ENCODE measurements at regions not wholly inside any gene's neighbourhood (a gene's known extent, or its start where the extent isn't known, plus 50 kb on each side); places are given as distances from the start of the nearest gene placed in this dataset.

- no peak for TF ChIP-seq MLX (CRISPR knock-in tag; IDR thresholded peaks at IDR 0.05)
- TF ChIP-seq HMGXB4 (CRISPR knock-in tag; IDR thresholded peaks at IDR 0.05), result no peak
- TF ChIP-seq CREB1 (CRISPR knock-in tag; IDR thresholded peaks at IDR 0.05), result no peak
- TF ChIP-seq EMX1 (CRISPR knock-in tag; IDR thresholded peaks at IDR 0.05), result no peak
Observed at GRCh38 chr5:165187815-165188214, 1682.4 kb downstream of the MAT2B start (continued).

- CTCF ChIA-PET, result no interaction called here
- Mint-ChIP-seq H3K36me3 (peaks cover 15% of the 10 kb centered on the region), H3K27ac (no peak overlapping the region), H3K4me3 (no peak overlapping the region), H3K4me1 (peaks cover 11% of the 10 kb centered on the region), H3K27me3 (ENCODE audit: low read depth) (no peaks in the 10 kb centered on the region), H3K9me3 (peaks cover 15% of the 10 kb centered on the region)
- ATAC-seq, result no peak
- POLR2A ChIA-PET, result no interaction called here
- TF ChIP-seq ERG (CRISPR knock-in tag; IDR thresholded peaks at IDR 0.05), result no peak
- TF ChIP-seq MXD4 (CRISPR knock-in tag; IDR thresholded peaks at IDR 0.05; ENCODE audit: borderline replicate concordance), result no peak
- TF ChIP-seq AFF4 (CRISPR knock-in tag; IDR thresholded peaks at IDR 0.05; ENCODE audit: borderline replicate concordance), result no peak
- TF ChIP-seq ZNF263 (CRISPR knock-in tag; IDR thresholded peaks at IDR 0.05; ENCODE audit: low read depth), result no peak
- TF ChIP-seq ZNF121 (CRISPR knock-in tag; IDR thresholded peaks at IDR 0.05), result no peak
- no peak for TF ChIP-seq TCF7 (CRISPR knock-in tag; IDR thresholded peaks at IDR 0.05; ENCODE audit: low read depth)
- TF ChIP-seq CREB1 (CRISPR knock-in tag; IDR thresholded peaks at IDR 0.05), result no peak
- TF ChIP-seq HMGXB4 (CRISPR knock-in tag; IDR thresholded peaks at IDR 0.05), result no peak
- no peak for DNase-seq (ENCODE audit: low spot score)
Observed at GRCh38 chr5:165188556-165189175, 1683.2 kb downstream of the MAT2B start.

- POLR2A ChIA-PET, result no interaction called here
- peaks cover 4% of the 10 kb centered on the region; the same call in 1 of the 2 replicates for H3K9me3 Mint-ChIP-seq
- ATAC-seq, result no peak
- no peaks in the 10 kb centered on the region for H3K36me3 Mint-ChIP-seq
- H3K4me1 Mint-ChIP-seq, result no peaks in the 10 kb centered on the region
- DNase-seq (ENCODE audit: low spot score), result no peak
- no peaks in the 10 kb centered on the region for H3K27me3 Mint-ChIP-seq (ENCODE audit: low read depth)
- H3K27ac Mint-ChIP-seq, result no peak overlapping the region
- CTCF ChIA-PET, result no interaction called here
- H3K4me3 Mint-ChIP-seq, result no peak overlapping the region
- no peak for TF ChIP-seq ZNF396 (CRISPR knock-in tag; IDR thresholded peaks at IDR 0.05; ENCODE audit: borderline replicate concordance)
- TF ChIP-seq TCF7 (CRISPR knock-in tag; IDR thresholded peaks at IDR 0.05; ENCODE audit: low read depth), result no peak
- TF ChIP-seq ZSCAN18 (CRISPR knock-in tag; IDR thresholded peaks at IDR 0.05), result no peak
- no peak for TF ChIP-seq NR3C1 (CRISPR knock-in tag; conservative IDR thresholded peaks at IDR 0.05; ENCODE audit: low read depth)
- TF ChIP-seq EMX1 (CRISPR knock-in tag; IDR thresholded peaks at IDR 0.05), result no peak
- TF ChIP-seq FOXK1 (CRISPR knock-in tag; IDR thresholded peaks at IDR 0.05), result no peak
- TF ChIP-seq ZNF671 (CRISPR knock-in tag; IDR thresholded peaks at IDR 0.05), result no peak
- no peak for TF ChIP-seq NFYB (CRISPR knock-in tag; conservative IDR thresholded peaks at IDR 0.05; ENCODE audit: low read depth)
- no peak for TF ChIP-seq RORB (CRISPR knock-in tag; IDR thresholded peaks at IDR 0.05)
- TF ChIP-seq USF1 (CRISPR knock-in tag; IDR thresholded peaks at IDR 0.05), result no peak
- no peak for TF ChIP-seq HMGA2 (CRISPR knock-in tag; IDR thresholded peaks at IDR 0.05)
Observed at GRCh38 chr5:165196961-165197360, 1691.5 kb downstream of the MAT2B start.
